Heart left ventricle (tissue), 13 donors: ENCODE measurements at regions not wholly inside any gene's neighbourhood (a gene's known extent, or its start where the extent isn't known, plus 50 kb on each side); places are given as distances from the start of the nearest gene placed in this dataset.

Experiments used
- POLR2A ChIP-seq, 2 donors: fragments of 450-650 bp; IDR thresholded peaks; one replicate each; pipeline ENCODE4 v1.6.1; 2017; ENCODE audit warnings: antibody characterized with exemption in 2 of 2, mild to moderate bottlenecking in 2 of 2, moderate library complexity in 2 of 2
- TF ChIP-seq, protein P1 (sequence below), 12 donors: fragments of 200-600 bp; sonication (generic) in 4 of 12; IDR thresholded peaks; one replicate each; pipeline versions ENCODE4 v1.5.0 to v1.8.0; 2018 to 2022; ENCODE audit warnings: antibody characterized with exemption in 12 of 12, mild to moderate bottlenecking in 5 of 12
- donor health status: ischemic (EF 13 %, LVEDD 7.1; RV severe dilation, severe dysfunction).
- donor health status: DM: no; HTN: yes; CAD: no.
- donor health status: DM: no; HTN: no; CAD: no.
- donor health status: ischemic (EF 25% LVEDD 6.9; RV normal size, moderate dysfunction).
- donor health status: ischemic (EF 25% LVEDD 5.7; RV mildly dilated, moderate dysfunction).
- donor health status: ischemic (EF 35%, LVEDD 5.7; RV mildly dilated, moderate dysfunction).
- donor health status: nonischemic (EF 11% LVEDD 7.7; RV severe dilation, severe dysfunction).
- donor health status: DM: yes; HTN: yes; CAD: no.
- donor health status: PGD.
- donor health status: ischemic (EF 29% LVEDD 5.4; RV normal size, mild dysfunction).
- donor health status: nonischemic (EF 23%, LVEDD 6.1; RV moderate dilation, normal function).

DNA sequence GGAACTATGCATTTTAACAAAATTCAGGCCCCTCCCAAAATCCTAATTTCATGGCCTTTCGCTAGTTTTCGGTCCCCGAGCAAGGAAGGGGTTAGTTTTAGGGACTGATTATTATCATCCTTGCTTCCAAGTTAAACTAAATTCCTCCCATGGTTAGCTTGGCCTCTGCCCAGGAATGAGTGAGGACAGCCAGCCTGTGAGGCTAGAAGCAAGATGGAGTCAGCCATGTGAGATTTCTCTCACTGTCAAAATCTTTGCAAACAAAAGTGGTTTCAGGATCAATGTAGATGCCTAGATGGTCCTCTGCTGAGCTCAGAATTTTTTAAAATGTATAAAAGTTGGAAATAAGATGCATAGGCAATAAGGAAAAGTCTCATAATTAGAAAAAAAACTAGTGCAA, 208.9 kb downstream of the RSL24D1 start:
- no peak for TF ChIP-seq POLR2A (IDR thresholded peaks at IDR 0.05)
- TF ChIP-seq, protein P1, sequence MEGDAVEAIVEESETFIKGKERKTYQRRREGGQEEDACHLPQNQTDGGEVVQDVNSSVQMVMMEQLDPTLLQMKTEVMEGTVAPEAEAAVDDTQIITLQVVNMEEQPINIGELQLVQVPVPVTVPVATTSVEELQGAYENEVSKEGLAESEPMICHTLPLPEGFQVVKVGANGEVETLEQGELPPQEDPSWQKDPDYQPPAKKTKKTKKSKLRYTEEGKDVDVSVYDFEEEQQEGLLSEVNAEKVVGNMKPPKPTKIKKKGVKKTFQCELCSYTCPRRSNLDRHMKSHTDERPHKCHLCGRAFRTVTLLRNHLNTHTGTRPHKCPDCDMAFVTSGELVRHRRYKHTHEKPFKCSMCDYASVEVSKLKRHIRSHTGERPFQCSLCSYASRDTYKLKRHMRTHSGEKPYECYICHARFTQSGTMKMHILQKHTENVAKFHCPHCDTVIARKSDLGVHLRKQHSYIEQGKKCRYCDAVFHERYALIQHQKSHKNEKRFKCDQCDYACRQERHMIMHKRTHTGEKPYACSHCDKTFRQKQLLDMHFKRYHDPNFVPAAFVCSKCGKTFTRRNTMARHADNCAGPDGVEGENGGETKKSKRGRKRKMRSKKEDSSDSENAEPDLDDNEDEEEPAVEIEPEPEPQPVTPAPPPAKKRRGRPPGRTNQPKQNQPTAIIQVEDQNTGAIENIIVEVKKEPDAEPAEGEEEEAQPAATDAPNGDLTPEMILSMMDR (IDR thresholded peaks at IDR 0.05): no peak
